Choroid plexus epithelial cell (primary cell): ENCODE measurements at regions not wholly inside any gene's neighbourhood (a gene's known extent, or its start where the extent isn't known, plus 50 kb on each side); places are given as distances from the start of the nearest gene placed in this dataset.

ENCODE experiments used
- DNase-seq: peaks from one replicate; pipeline ENCODE4 v3.0.0-alpha.2; 2010; ENCODE audit warnings: low read depth
- H3K4me3 ChIP-seq: 2 replicates; pipeline ENCODE4 v1.5.1; 2011; ENCODE audit warnings: low read depth, mild to moderate bottlenecking, control low read depth, low read length, moderate library complexity
- TF ChIP-seq, protein P1 (sequence below): conservative IDR thresholded peaks from 2 replicates; pipeline ENCODE4 v1.5.1; 2011; ENCODE audit warnings: low read depth, mild to moderate bottlenecking, control low read depth, inconsistent platforms, low read length, moderate library complexity

- DNase-seq = no peak
- TF ChIP-seq, protein P1, sequence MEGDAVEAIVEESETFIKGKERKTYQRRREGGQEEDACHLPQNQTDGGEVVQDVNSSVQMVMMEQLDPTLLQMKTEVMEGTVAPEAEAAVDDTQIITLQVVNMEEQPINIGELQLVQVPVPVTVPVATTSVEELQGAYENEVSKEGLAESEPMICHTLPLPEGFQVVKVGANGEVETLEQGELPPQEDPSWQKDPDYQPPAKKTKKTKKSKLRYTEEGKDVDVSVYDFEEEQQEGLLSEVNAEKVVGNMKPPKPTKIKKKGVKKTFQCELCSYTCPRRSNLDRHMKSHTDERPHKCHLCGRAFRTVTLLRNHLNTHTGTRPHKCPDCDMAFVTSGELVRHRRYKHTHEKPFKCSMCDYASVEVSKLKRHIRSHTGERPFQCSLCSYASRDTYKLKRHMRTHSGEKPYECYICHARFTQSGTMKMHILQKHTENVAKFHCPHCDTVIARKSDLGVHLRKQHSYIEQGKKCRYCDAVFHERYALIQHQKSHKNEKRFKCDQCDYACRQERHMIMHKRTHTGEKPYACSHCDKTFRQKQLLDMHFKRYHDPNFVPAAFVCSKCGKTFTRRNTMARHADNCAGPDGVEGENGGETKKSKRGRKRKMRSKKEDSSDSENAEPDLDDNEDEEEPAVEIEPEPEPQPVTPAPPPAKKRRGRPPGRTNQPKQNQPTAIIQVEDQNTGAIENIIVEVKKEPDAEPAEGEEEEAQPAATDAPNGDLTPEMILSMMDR = no peak
Observed at GRCh38 chr5:4762316-4762715, 377.8 kb upstream of the ADAMTS16 start.

GRCh38 chr5:4765411-4765810, 374.7 kb upstream of the ADAMTS16 start:
- no peak overlapping the region for H3K4me3 ChIP-seq
- TF ChIP-seq, protein P1 = no peak
- DNase-seq = no peak

More at GRCh38 chr5:4762316-4762715, 377.8 kb upstream of the ADAMTS16 start:
- H3K4me3 ChIP-seq = no peak overlapping the region

- TF ChIP-seq, protein P1 = no peak
- DNase-seq = no peak
- no peak overlapping the region for H3K4me3 ChIP-seq
Observed at GRCh38 chr5:4766101-4766500, 374.0 kb upstream of the ADAMTS16 start.

GRCh38 chr5:4772591-4772990, 367.5 kb upstream of the ADAMTS16 start:
- no peak overlapping the region for H3K4me3 ChIP-seq
- TF ChIP-seq, protein P1 = no peak
- no peak for DNase-seq

DNA sequence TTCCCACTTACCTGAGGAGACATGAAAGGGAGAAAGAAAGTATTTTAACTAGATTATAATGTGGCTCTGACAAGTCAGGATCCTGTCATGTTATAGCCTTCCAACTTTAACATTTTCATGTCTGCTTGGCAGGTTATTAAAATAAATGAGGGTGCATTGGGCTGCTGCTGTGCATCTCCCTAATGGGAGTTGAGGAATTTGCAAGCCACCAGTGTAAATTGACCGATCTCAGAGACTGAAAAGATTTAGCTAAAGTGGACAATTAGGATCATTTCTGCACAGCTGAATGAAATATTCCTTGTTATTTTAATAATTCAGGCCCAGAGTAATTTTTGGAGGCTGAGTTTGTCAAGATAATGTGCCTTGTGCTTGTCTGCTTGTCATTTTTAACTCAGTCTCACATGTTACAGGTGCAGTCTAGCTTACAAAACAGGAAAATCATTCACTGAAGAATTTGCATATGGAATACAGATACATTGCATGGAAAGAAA, 366.3 kb upstream of the ADAMTS16 start:
- TF ChIP-seq, protein P1 = no peak
- no peak for DNase-seq
- no peak overlapping the region for H3K4me3 ChIP-seq

GRCh38 chr5:4777435-4777834, 362.7 kb upstream of the ADAMTS16 start:
- TF ChIP-seq, protein P1 = no peak
- DNase-seq = peak; percentile 1
- H3K4me3 ChIP-seq = no peak overlapping the region

DNA sequence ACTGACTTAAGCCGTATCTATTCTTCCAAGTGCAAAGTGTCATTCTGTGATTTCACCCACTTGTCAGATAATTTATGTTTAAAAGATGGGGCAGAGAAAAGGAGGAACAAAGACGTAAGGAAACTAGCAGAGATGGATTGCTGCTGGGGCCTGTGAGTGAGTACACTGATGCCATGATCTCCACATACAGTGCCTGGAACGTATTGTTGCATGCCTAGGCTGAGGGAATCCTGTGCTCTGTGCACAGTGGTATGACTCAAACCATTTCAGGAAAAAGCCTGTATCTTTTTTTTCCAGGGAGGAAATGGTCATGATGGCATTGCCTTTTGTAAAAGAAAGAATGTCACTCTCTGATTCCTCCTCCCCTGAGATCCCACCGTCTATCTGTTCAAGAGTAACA, 359.5 kb upstream of the ADAMTS16 start:
- H3K4me3 ChIP-seq = no peak overlapping the region
- TF ChIP-seq, protein P1 = no peak

More for the DNA sequence above, 359.5 kb upstream of the ADAMTS16 start:
- DNase-seq = no peak
